Type B pancreatic cell (in vitro differentiated cells): ENCODE measurements at regions not wholly inside any gene's neighbourhood (a gene's known extent, or its start where the extent isn't known, plus 50 kb on each side); places are given as distances from the start of the nearest gene placed in this dataset.

Source experiments
- DNase-seq: peaks from one replicate; pipeline ENCODE4 v3.0.0; 2021; ENCODE audit warnings: mixed read lengths; ENCODE audit not compliant: unreplicated experiment; ENCODE audit errors: extremely low spot score
- H3K27ac Mint-ChIP-seq: 2 replicates; pipeline ENCODE4 v1.8.0; 2021; ENCODE audit warnings: mild to moderate bottlenecking, mixed read lengths
- H3K27me3 Mint-ChIP-seq: 2 replicates; pipeline ENCODE4 v1.8.0; 2021; ENCODE audit warnings: mixed read lengths
- H3K36me3 Mint-ChIP-seq: 2 replicates; pipeline ENCODE4 v1.8.0; 2021; ENCODE audit warnings: mixed read lengths
- H3K4me1 Mint-ChIP-seq: one replicate; pipeline ENCODE4 v1.8.0; 2021; ENCODE audit warnings: mixed read lengths; ENCODE audit not compliant: unreplicated experiment
- H3K4me3 Mint-ChIP-seq: 2 replicates; pipeline ENCODE4 v1.8.0; 2021; ENCODE audit warnings: mild to moderate bottlenecking, mixed read lengths
- H3K9me3 Mint-ChIP-seq: 2 replicates; pipeline ENCODE4 v1.8.0; 2021; ENCODE audit warnings: mixed read lengths
- CTCF ChIP-seq: fragments of 200-600 bp; sonication (generic); conservative IDR thresholded peaks from 2 replicates; pipeline ENCODE4 v1.5.0; 2021; ENCODE audit warnings: antibody characterized with exemption, mild to moderate bottlenecking

GRCh38 chr6:93918258-93918657 is 498.9 kb upstream of the EPHA7 start:
- Mint-ChIP-seq H3K36me3 (no peaks in the 10 kb centered on the region), H3K4me3 (no peak overlapping the region), H3K4me1 (no peaks in the 10 kb centered on the region), H3K9me3 (peaks cover 9% of the 10 kb centered on the region), H3K27ac (no peak overlapping the region), H3K27me3 (no peaks in the 10 kb centered on the region)
- DNase-seq, result no peak
- no peak for TF ChIP-seq CTCF

- Mint-ChIP-seq H3K9me3 (peaks cover 9% of the 10 kb centered on the region), H3K4me1 (no peaks in the 10 kb centered on the region), H3K4me3 (no peak overlapping the region)
Measured at GRCh38 chr6:93917216-93917615, 497.9 kb upstream of the EPHA7 start.

GRCh38 chr6:93916716-93917115 is 497.4 kb upstream of the EPHA7 start:
- Mint-ChIP-seq H3K27ac (no peak overlapping the region), H3K9me3 (peaks cover 9% of the 10 kb centered on the region), H3K27me3 (no peaks in the 10 kb centered on the region), H3K4me1 (no peaks in the 10 kb centered on the region), H3K4me3 (no peak overlapping the region), H3K36me3 (no peaks in the 10 kb centered on the region)
- TF ChIP-seq CTCF, result no peak
- no peak for DNase-seq

More at GRCh38 chr6:93917216-93917615, 497.9 kb upstream of the EPHA7 start:
- H3K27me3 Mint-ChIP-seq, result no peaks in the 10 kb centered on the region
- H3K27ac Mint-ChIP-seq, result no peak overlapping the region
- H3K36me3 Mint-ChIP-seq, result no peaks in the 10 kb centered on the region
- TF ChIP-seq CTCF, result no peak
- no peak for DNase-seq

DNA sequence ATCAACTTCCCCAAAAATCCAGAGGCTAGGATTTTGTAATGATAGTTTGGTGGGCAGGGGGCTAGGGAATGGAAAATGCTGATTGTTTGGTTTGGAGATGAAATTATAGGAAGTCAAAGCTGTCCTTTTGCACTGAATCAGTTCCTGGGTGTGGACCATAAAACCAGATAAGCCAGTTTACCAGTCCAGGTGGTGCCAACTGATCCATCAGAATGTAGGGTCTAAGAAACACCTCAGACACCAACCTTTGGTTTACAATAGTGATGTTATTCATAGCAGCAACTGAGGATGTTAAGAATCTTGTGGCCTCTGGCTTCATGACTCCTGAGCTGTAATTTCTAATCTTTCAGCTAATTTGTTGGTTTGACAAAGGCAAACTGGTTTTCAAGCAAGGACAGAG is 496.6 kb upstream of the EPHA7 start:
- no peak for TF ChIP-seq CTCF

GRCh38 chr6:93902517-93902916 is 483.2 kb upstream of the EPHA7 start:
- TF ChIP-seq CTCF, result no peak
- no peaks in the 10 kb centered on the region for H3K4me1 Mint-ChIP-seq
- H3K27me3 Mint-ChIP-seq, result no peaks in the 10 kb centered on the region
- no peak overlapping the region for H3K4me3 Mint-ChIP-seq
- H3K36me3 Mint-ChIP-seq, result no peaks in the 10 kb centered on the region
- H3K27ac Mint-ChIP-seq, result no peak overlapping the region
- H3K9me3 Mint-ChIP-seq, result peaks cover 7% of the 10 kb centered on the region
- no peak for DNase-seq

More for the DNA sequence above, 496.6 kb upstream of the EPHA7 start:
- DNase-seq, result no peak
- Mint-ChIP-seq H3K36me3 (no peaks in the 10 kb centered on the region), H3K4me1 (no peaks in the 10 kb centered on the region), H3K9me3 (peaks cover 9% of the 10 kb centered on the region), H3K4me3 (no peak overlapping the region), H3K27me3 (no peaks in the 10 kb centered on the region), H3K27ac (no peak overlapping the region)

DNA sequence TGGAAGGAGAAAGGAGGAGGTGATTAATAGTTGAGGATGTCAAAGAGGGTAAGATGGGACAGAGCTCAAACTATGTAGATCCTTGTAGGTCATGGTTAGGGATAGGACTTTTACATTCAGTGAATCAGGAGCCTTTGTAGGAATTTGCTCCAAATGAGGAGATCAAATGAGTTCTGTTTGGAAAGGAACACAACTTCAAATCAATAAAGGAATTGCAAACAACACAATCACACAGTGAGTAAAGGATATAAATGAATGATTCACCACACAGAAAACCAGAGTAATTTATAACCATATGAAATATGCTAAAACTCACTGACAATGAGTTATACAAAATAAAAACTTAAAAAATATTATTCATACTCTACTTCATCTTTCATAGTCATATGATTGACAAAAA is 480.8 kb upstream of the EPHA7 start:
- TF ChIP-seq CTCF, result no peak
- Mint-ChIP-seq H3K36me3 (no peaks in the 10 kb centered on the region), H3K4me1 (no peaks in the 10 kb centered on the region), H3K27ac (no peak overlapping the region), H3K9me3 (no peaks in the 10 kb centered on the region), H3K27me3 (no peaks in the 10 kb centered on the region), H3K4me3 (no peak overlapping the region)
- DNase-seq, result no peak
